Testis (tissue), 2 donors: ENCODE measurements at regions not wholly inside any gene's neighbourhood (a gene's known extent, or its start where the extent isn't known, plus 50 kb on each side); places are given as distances from the start of the nearest gene placed in this dataset.

Source experiments
- DNase-seq: peaks from one replicate; pipeline ENCODE4 v3.0.0-alpha.2; 2019
- H3K27ac ChIP-seq, 2 donors: fragments of 200-600 bp; sonication (generic); one replicate each; pipeline ENCODE4 v1.5.1; 2019
- H3K27me3 ChIP-seq: fragments of 200-600 bp; sonication (generic); one replicate; pipeline ENCODE4 v1.5.1; 2019
- H3K36me3 ChIP-seq: fragments of 200-600 bp; sonication (generic); one replicate; pipeline ENCODE4 v1.5.1; 2017; ENCODE audit warnings: low read depth; ENCODE audit errors: missing control alignments
- H3K4me1 ChIP-seq: fragments of 200-600 bp; sonication (generic); one replicate; pipeline ENCODE4 v1.5.1; 2019
- H3K4me3 ChIP-seq, 2 donors: fragments of 200-600 bp; sonication (generic); one replicate each; pipeline ENCODE4 v1.5.1; 2017 to 2019
- H3K9me3 ChIP-seq: fragments of 200-600 bp; sonication (generic); one replicate; pipeline ENCODE4 v1.5.1; 2017
- POLR2A ChIP-seq: fragments of 450-650 bp; IDR thresholded peaks from one replicate; pipeline ENCODE4 v1.6.1; 2017; ENCODE audit warnings: antibody characterized with exemption, mild to moderate bottlenecking, moderate library complexity
- WGBS, 2 donors: methylation state at CpG; one replicate each; pipeline ENCODE4 v1.1.5; 2018; 5-methylcytosine and 5-hydroxymethylcytosine counted together
- intact Hi-C: fragments of 100-400 bp; cut with DNase I; formaldehyde crosslinking; loops from one replicate; pipeline ENCODE4 v1.15.1; 2023; ENCODE audit warnings: low total_unique reads
- TF ChIP-seq, protein P1 (sequence below), 3 experiments: fragments of 450-650 bp in 2 of 3; fragments of 200-600 bp in 1 of 3; sonication (generic) in 1 of 3; IDR thresholded peaks; one replicate each; pipeline ENCODE4 v1.5.1; 2016 to 2019; ENCODE audit warnings: antibody characterized with exemption in 3 of 3, mild to moderate bottlenecking in 2 of 3, moderate library complexity in 1 of 3

GRCh38 chr6:2478200-2478599, 232.8 kb upstream of the GMDS start:
- TF ChIP-seq POLR2A: no peak
- TF ChIP-seq, protein P1, sequence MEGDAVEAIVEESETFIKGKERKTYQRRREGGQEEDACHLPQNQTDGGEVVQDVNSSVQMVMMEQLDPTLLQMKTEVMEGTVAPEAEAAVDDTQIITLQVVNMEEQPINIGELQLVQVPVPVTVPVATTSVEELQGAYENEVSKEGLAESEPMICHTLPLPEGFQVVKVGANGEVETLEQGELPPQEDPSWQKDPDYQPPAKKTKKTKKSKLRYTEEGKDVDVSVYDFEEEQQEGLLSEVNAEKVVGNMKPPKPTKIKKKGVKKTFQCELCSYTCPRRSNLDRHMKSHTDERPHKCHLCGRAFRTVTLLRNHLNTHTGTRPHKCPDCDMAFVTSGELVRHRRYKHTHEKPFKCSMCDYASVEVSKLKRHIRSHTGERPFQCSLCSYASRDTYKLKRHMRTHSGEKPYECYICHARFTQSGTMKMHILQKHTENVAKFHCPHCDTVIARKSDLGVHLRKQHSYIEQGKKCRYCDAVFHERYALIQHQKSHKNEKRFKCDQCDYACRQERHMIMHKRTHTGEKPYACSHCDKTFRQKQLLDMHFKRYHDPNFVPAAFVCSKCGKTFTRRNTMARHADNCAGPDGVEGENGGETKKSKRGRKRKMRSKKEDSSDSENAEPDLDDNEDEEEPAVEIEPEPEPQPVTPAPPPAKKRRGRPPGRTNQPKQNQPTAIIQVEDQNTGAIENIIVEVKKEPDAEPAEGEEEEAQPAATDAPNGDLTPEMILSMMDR (IDR thresholded peaks at IDR 0.05): no peak
- no peaks in the 10 kb centered on the region for H3K4me1 ChIP-seq
- H3K27ac ChIP-seq: no peak overlapping the region
- no peaks in the 10 kb centered on the region for H3K9me3 ChIP-seq
- intact Hi-C loops: no loop called here
- no peaks in the 10 kb centered on the region for H3K27me3 ChIP-seq
- 19 to 38% methylated on average over 9 of the region's 9 CpGs for WGBS, 2 donors
- DNase-seq: no peak
- no peak overlapping the region for H3K4me3 ChIP-seq
- no peaks in the 10 kb centered on the region for H3K36me3 ChIP-seq

GRCh38 chr6:2477666-2478065, 232.3 kb upstream of the GMDS start:
- no peak for DNase-seq
- Histone ChIP-seq H3K4me1 (no peaks in the 10 kb centered on the region), H3K9me3 (no peaks in the 10 kb centered on the region), H3K4me3 (no peak overlapping the region), H3K27me3 (no peaks in the 10 kb centered on the region), H3K36me3 (no peaks in the 10 kb centered on the region), H3K27ac (no peak overlapping the region)
- no peak for TF ChIP-seq POLR2A
- TF ChIP-seq, protein P1 (IDR thresholded peaks at IDR 0.05): no peak
- WGBS, 2 donors: 67 to 73% methylated on average over 8 of the region's 8 CpGs
- intact Hi-C loops: no loop called here

- H3K27ac ChIP-seq: no peak overlapping the region
- TF ChIP-seq POLR2A: no peak
- TF ChIP-seq, protein P1 (IDR thresholded peaks at IDR 0.05): no peak
- 96 to 97% methylated on average over 1 of the region's 1 CpG for WGBS, 2 donors
- H3K36me3 ChIP-seq: no peaks in the 10 kb centered on the region
- intact Hi-C loops: no loop called here
- H3K4me3 ChIP-seq: no peak overlapping the region
- no peaks in the 10 kb centered on the region for H3K27me3 ChIP-seq
- no peaks in the 10 kb centered on the region for H3K9me3 ChIP-seq
- no peak for DNase-seq
- no peaks in the 10 kb centered on the region for H3K4me1 ChIP-seq
Measured at GRCh38 chr6:2477250-2477649, 231.8 kb upstream of the GMDS start.

- H3K9me3 ChIP-seq: no peaks in the 10 kb centered on the region
- H3K4me1 ChIP-seq: no peaks in the 10 kb centered on the region
- no peak for TF ChIP-seq POLR2A
- TF ChIP-seq, protein P1 (IDR thresholded peaks at IDR 0.05): no peak
- H3K27ac ChIP-seq: no peak overlapping the region
- intact Hi-C loops: no loop called here
- WGBS, 2 donors: 69 to 87% methylated on average over 4 of the region's 4 CpGs
- no peaks in the 10 kb centered on the region for H3K27me3 ChIP-seq
- no peak overlapping the region for H3K4me3 ChIP-seq
- no peak for DNase-seq
- H3K36me3 ChIP-seq: no peaks in the 10 kb centered on the region
Measured at GRCh38 chr6:2476376-2476775, 231.0 kb upstream of the GMDS start.

- Histone ChIP-seq H3K36me3 (no peaks in the 10 kb centered on the region), H3K9me3 (no peaks in the 10 kb centered on the region), H3K27me3 (no peaks in the 10 kb centered on the region), H3K27ac (no peak overlapping the region), H3K4me1 (no peaks in the 10 kb centered on the region), H3K4me3 (no peak overlapping the region)
- TF ChIP-seq, protein P1 (IDR thresholded peaks at IDR 0.05): no peak
- no peak for TF ChIP-seq POLR2A
- 95 to 96% methylated on average over 9 of the region's 9 CpGs for WGBS, 2 donors
- intact Hi-C loops: no loop called here
- no peak for DNase-seq
Measured at GRCh38 chr6:2471472-2471871, 226.1 kb upstream of the GMDS start.
